Erythroblast (primary cell): ENCODE measurements at regions not wholly inside any gene's neighbourhood (a gene's known extent, or its start where the extent isn't known, plus 50 kb on each side); places are given as distances from the start of the nearest gene placed in this dataset.

Source experiments
- GATA1 ChIP-seq: IDR thresholded peaks from 2 replicates; pipeline ENCODE4 v1.6.1; 2011; ENCODE audit warnings: low read depth, mild to moderate bottlenecking, control low read depth, low read length, moderate library complexity
- POLR2A ChIP-seq: IDR thresholded peaks from 2 replicates; pipeline ENCODE4 v1.6.1; 2011; ENCODE audit warnings: mild to moderate bottlenecking, low read length

DNA sequence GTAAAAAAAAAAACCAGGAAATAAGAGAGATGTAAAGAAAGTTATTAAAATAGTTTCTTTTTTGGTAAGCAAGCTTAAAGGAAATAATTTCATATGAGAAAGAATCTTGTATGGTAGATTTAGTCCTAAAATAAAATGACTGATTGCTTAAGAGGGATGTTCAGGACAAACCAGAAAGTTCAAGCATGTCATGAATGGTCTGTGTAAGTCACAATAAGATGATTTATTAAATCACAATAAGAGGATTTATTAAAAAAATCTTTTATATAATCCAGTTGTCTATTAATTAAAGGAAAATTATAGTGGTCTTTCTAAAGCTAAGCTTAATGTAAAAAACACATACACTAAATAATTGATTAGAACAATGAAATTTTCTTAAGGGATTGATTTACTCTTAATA is 91.8 kb upstream of the OR13F1 start:
- TF ChIP-seq POLR2A (no peak), GATA1 (no peak)
